GM08714 (cell line): ENCODE measurements at regions not wholly inside any gene's neighbourhood (a gene's known extent, or its start where the extent isn't known, plus 50 kb on each side); places are given as distances from the start of the nearest gene placed in this dataset.

ENCODE experiments used
- H3K4me3 ChIP-seq: fragments of 200-500 bp; sonication (Bioruptor generic); 2 replicates; pipeline ENCODE4 v1.5.1; 2014; ENCODE audit warnings: mild to moderate bottlenecking, low read length, inconsistent platforms
- ZNF274 ChIP-seq: IDR thresholded peaks from 2 replicates; pipeline ENCODE4 v1.6.1; 2012; ENCODE audit warnings: mild to moderate bottlenecking, low read depth, low read length

DNA sequence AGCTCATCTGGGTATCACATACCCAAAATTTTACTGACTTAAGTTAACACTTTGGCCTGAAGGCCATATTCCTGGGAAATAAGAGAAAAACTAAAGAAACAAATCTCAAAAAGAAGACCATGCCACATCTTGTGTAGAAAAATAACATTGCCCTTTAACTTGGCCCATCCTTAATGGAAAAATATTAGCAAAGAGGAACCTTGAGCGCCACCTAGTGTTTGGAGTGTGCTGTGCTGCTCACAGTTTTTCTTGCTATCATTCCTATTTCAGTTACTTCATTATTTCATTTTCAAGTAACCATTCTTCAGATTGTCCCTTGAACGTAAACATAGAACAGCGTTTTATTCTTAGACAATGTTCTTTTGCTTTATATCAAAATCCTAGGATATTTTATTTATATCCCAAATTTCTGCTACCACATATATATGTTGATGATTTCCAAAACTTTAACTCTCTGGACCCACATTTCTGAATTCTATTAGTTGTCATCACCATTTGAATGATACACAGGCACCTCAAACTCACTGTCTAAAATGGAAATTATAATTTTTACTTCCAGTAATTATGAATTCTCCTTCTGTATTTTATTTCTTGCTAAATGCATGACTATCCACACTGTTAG is 999.0 kb upstream of the ADGRL3 start:
- no peak overlapping the region for H3K4me3 ChIP-seq
- no peak for TF ChIP-seq ZNF274

DNA sequence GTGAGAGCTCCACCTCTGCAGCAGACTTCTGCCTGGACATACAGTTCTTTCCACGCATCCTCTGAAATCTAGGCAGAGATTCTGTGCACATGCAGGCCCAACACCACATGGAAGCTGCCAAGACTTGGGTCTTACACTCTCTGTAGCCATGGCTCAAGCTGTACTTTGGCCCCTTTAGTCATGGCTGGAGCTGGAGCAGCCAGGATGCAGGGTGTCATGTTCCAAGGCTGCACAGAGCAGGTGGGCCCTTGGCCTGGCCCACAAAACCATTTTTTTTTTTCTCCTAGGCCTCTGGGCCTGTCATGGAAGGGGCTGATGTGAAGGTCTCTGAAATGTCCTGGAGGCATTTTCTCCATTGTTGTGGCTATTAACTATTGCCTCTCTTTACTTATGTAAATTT is 990.5 kb upstream of the ADGRL3 start:
- TF ChIP-seq ZNF274 = no peak
- H3K4me3 ChIP-seq = no peak overlapping the region

GRCh38 chr4:60215906-60216305 is 984.2 kb upstream of the ADGRL3 start:
- TF ChIP-seq ZNF274 = no peak
- no peak overlapping the region for H3K4me3 ChIP-seq

DNA sequence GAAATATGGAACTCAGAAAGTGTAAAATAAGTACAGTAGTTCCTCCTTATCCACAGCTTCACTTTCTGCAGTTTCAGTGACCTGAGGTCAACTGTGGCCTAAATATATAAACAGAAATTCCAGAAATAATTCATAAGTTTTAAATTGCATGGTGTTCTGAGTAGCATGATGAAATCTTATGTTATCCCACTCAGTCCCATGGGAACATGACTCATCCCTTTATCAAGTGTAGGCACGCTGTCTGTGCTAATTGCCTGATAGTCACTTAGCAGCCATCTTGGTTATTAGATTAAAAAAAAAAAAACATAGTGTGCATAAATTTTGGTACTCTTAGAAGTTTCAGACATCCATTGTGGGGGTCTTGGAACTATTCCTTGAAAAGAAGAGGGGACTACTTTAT is 983.4 kb upstream of the ADGRL3 start:
- no peak overlapping the region for H3K4me3 ChIP-seq
- TF ChIP-seq ZNF274 = no peak

DNA sequence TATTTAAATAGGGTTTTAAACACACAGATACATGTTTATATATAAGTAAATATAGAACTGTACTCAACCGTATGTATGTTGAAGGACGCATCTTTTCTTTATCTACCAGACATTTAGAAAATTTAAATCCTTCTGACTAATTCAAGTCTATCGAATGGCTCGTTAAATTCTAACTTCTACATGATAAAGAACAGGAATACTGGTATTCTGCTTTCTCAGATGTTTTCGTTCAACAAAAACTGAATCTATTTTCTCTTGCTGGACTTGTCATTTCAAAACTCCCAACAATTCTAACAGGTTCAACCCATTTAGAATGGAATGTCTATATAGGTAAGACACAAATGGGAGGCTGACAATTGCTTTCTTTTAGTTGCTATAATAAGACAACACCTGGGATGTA is 978.3 kb upstream of the ADGRL3 start:
- TF ChIP-seq ZNF274 = no peak
- no peak overlapping the region for H3K4me3 ChIP-seq

DNA sequence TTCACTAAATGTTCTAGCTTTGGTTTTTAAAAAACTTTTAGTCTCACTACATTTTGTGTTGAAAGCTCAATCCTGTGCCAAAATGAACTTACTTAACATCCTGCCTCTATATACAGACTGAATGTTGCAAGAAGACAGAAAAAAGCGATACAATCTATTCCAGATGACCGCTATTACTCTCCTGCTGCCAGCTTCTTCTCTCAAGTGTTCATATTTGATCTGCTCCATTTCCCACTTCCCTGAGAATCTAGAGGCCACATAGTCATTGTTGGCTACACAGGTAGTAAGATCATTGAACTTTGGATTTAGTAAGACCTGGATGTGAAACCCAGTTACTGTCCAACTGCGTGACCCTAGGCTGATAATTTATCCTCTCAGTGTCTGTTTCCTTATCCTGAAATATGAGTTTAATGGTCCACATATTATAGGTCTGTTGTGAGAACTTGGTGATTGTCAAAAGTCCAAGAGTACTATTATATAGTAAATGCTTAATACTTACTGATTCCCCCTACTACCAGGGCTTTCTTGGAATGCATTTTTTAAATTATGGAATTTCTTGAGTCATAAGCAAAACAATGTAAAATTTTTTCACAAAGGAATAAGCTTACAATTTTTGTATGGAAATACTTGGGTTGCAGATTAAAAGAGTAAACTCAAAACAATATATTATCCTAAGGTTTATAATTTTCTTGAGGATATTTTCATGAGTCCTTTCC is 976.8 kb upstream of the ADGRL3 start:
- no peak for TF ChIP-seq ZNF274

GRCh38 chr4:60241866-60242265 is 958.3 kb upstream of the ADGRL3 start:
- no peak for TF ChIP-seq ZNF274
- no peak overlapping the region for H3K4me3 ChIP-seq

More for the DNA sequence above, 976.8 kb upstream of the ADGRL3 start:
- H3K4me3 ChIP-seq = no peak overlapping the region

GRCh38 chr4:60249784-60250183 is 950.3 kb upstream of the ADGRL3 start:
- no peak for TF ChIP-seq ZNF274
- H3K4me3 ChIP-seq = no peak overlapping the region

DNA sequence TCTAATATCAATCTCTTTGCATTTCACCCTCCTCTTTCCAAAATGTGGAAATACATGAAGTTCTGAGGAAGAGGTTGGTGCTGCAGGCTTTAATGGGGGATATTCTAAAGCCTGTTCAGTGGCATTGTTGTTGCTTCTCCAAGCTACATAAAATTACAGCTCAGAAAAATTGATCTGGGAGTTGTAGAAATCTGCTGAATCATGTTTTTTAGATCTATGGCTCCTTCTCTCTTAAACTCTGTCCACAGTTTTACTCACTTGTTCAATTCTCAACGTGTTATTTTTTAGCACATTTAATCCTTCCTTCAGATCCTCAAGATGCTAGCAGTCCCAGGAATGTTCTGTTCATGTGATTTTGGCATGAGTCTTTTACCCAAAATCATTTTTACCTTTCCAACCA is 949.5 kb upstream of the ADGRL3 start:
- TF ChIP-seq ZNF274 = no peak
- H3K4me3 ChIP-seq = no peak overlapping the region

DNA sequence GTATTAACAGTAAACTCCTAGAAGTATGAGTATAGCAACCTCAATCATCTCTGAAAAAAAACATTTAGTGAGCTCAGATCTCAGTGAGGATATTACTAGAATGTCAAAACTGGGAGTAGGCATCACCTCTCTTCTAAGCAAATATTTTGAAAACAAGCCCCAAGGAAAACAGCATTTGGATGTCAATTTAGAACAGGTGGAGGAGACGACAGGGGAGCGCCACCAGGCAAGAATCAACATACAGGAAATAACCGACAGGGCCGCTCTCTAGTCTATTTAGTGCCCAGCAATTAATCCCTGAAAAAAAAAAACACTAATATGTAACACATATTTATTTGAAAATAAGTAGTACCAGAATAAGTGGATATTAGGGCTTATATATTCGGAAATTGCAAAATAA is 940.3 kb upstream of the ADGRL3 start:
- H3K4me3 ChIP-seq = no peak overlapping the region
- TF ChIP-seq ZNF274 = no peak

- TF ChIP-seq ZNF274 = no peak
- H3K4me3 ChIP-seq = no peak overlapping the region
Observed at GRCh38 chr4:60266505-60266904, 933.6 kb upstream of the ADGRL3 start.

DNA sequence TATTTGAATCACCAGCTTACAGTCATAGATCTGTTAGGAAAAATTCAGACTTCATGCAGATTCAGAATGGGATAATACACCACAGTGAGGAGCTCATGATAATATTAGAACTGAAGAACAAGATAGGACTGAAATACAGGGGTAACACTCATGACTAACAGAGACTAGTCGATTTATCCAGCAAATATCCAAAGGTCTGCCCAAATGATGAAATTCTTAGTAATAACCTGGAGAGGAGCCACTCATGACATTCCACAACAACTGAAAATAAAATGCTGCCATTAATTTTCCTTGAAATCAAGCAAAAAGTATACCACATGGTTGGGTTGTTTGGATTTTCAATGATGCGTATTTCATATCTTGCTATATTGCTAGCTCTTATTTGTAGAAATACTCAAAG is 903.7 kb upstream of the ADGRL3 start:
- no peak overlapping the region for H3K4me3 ChIP-seq
- no peak for TF ChIP-seq ZNF274

DNA sequence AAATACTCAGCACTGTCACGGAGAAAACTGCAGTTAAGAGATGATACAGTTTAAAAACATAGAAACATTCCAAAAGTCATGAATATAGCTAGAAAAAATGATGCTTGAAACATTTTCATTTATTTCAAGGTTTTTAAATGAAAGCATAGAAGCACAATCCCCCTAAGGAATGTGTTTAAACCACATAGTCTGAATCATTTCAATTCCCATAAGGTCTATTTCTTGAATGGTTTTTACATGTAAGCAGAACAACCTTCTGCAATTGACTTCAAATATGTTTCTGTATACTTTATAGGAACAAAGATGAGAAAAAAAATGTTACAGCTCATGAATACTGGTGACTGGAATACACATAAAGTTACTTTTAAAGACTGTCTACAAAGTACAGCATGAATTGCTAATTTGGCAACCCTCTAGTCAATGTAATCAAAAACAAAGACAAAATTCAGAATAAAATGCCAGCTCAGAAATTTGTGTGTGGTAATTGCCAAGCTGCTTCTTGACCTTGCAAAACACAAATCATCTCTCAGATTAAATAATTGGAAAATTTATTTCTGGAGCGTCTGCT is 886.4 kb upstream of the ADGRL3 start:
- no peak for TF ChIP-seq ZNF274
- H3K4me3 ChIP-seq = no peak overlapping the region

DNA sequence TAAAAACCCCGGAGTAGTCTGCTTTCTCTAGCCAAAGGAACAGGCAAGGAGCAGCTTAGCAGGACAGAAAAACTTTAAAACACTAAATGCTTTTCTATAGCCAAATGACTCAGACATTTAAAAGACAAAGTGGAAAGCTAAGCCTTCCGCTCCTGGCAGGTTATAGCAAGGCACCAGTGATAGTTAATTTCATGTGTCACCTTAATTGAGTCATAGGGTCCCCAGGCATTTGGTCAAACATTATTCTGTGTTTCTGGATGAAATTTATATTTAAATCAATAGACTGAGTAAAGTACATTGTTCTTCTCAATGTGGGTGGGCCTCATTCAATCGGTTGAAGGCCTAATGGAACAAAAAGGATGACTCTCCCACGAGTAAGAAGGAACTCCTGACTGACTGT is 885.7 kb upstream of the ADGRL3 start:
- H3K4me3 ChIP-seq = no peak overlapping the region
- no peak for TF ChIP-seq ZNF274

- no peak overlapping the region for H3K4me3 ChIP-seq
- no peak for TF ChIP-seq ZNF274
Observed at GRCh38 chr4:60315586-60315985, 884.5 kb upstream of the ADGRL3 start.
